HG02798 (cell line): ENCODE measurements at regions not wholly inside any gene's neighbourhood (a gene's known extent, or its start where the extent isn't known, plus 50 kb on each side); places are given as distances from the start of the nearest gene placed in this dataset.
"Not testable (repeated sequence)": the region's sequence is repeated elsewhere in the genome, so short reads cannot be mapped to it uniquely, and the experiment has no call there.

Experiments used
- ATAC-seq: cut with Tn5 transposase; IDR thresholded peaks from one replicate; pipeline ENCODE4 v1.9.1; 2021; ENCODE audit warnings: mild to moderate bottlenecking; ENCODE audit not compliant: unreplicated experiment, poor library complexity

- ATAC-seq, result no peak
Measured at GRCh38 chr20:47440857-47441773, 60.6 kb upstream of the NCOA3 start.

- ATAC-seq, result no peak
Measured at GRCh38 chr20:47441774-47442150, 59.9 kb upstream of the NCOA3 start.

- not testable (repeated sequence) for ATAC-seq
Measured at GRCh38 chr20:47443060-47443459, 58.6 kb upstream of the NCOA3 start.

GRCh38 chr20:47444584-47444983 is 57.1 kb upstream of the NCOA3 start:
- no peak for ATAC-seq

GRCh38 chr20:47445291-47445690 is 56.4 kb upstream of the NCOA3 start:
- ATAC-seq, result no peak

- not testable (repeated sequence) for ATAC-seq
Measured at GRCh38 chr20:47447350-47448296, 54.1 kb upstream of the NCOA3 start.

- no peak for ATAC-seq
Measured at GRCh38 chr20:47448429-47448828, 53.3 kb upstream of the NCOA3 start.

- no peak for ATAC-seq
Measured at GRCh38 chr20:47451602-47451904, 50.1 kb upstream of the NCOA3 start.
